Rectal smooth muscle tissue (tissue), 1 donor: ENCODE measurements at regions not wholly inside any gene's neighbourhood (a gene's known extent, or its start where the extent isn't known, plus 50 kb on each side); places are given as distances from the start of the nearest gene placed in this dataset.

Experiments used
- H3K27ac ChIP-seq: one replicate; pipeline ENCODE4 v1.7.0; 2013; ENCODE audit warnings: low read depth, low read length, inconsistent platforms
- H3K27me3 ChIP-seq: one replicate; pipeline ENCODE4 v1.7.0; 2013; ENCODE audit warnings: low read length; ENCODE audit not compliant: control insufficient read depth, insufficient read depth
- H3K36me3 ChIP-seq: one replicate; pipeline ENCODE4 v1.7.0; 2013; ENCODE audit warnings: low read length; ENCODE audit not compliant: control insufficient read depth, insufficient read depth
- H3K4me1 ChIP-seq: one replicate; pipeline ENCODE4 v1.7.0; 2013; ENCODE audit warnings: low read length; ENCODE audit not compliant: control insufficient read depth, insufficient read depth
- H3K4me3 ChIP-seq: one replicate; pipeline ENCODE4 v1.7.0; 2013; ENCODE audit warnings: low read length
- H3K9ac ChIP-seq: one replicate; pipeline ENCODE4 v1.7.0; 2013; ENCODE audit warnings: low read length

- no peaks in the 10 kb centered on the region for H3K4me1 ChIP-seq
- no peak overlapping the region for H3K27ac ChIP-seq
- no peak overlapping the region for H3K9ac ChIP-seq
- no peaks in the 10 kb centered on the region for H3K27me3 ChIP-seq
- H3K4me3 ChIP-seq = no peak overlapping the region
- H3K36me3 ChIP-seq = no peaks in the 10 kb centered on the region
Observed at GRCh38 chr3:153591561-153592245, 429.7 kb downstream of the RAP2B start.

- Histone ChIP-seq H3K4me3 (no peak overlapping the region), H3K4me1 (no peaks in the 10 kb centered on the region), H3K27me3 (no peaks in the 10 kb centered on the region), H3K9ac (no peak overlapping the region), H3K36me3 (no peaks in the 10 kb centered on the region), H3K27ac (no peak overlapping the region)
Observed at GRCh38 chr3:153595186-153595815, 433.3 kb downstream of the RAP2B start.

- H3K4me1 ChIP-seq = no peaks in the 10 kb centered on the region
- no peak overlapping the region for H3K9ac ChIP-seq
- H3K27me3 ChIP-seq = no peaks in the 10 kb centered on the region
- H3K4me3 ChIP-seq = no peak overlapping the region
- no peaks in the 10 kb centered on the region for H3K36me3 ChIP-seq
- no peak overlapping the region for H3K27ac ChIP-seq
Observed at GRCh38 chr3:153596401-153596800, 434.4 kb downstream of the RAP2B start.

- Histone ChIP-seq H3K4me1 (no peaks in the 10 kb centered on the region), H3K36me3 (no peaks in the 10 kb centered on the region), H3K27me3 (no peaks in the 10 kb centered on the region), H3K27ac (no peak overlapping the region), H3K9ac (no peak overlapping the region), H3K4me3 (no peak overlapping the region)
Observed at GRCh38 chr3:153599685-153600084, 437.7 kb downstream of the RAP2B start.

- no peaks in the 10 kb centered on the region for H3K36me3 ChIP-seq
- no peaks in the 10 kb centered on the region for H3K27me3 ChIP-seq
- no peak overlapping the region for H3K4me3 ChIP-seq
- no peak overlapping the region for H3K27ac ChIP-seq
- no peak overlapping the region for H3K9ac ChIP-seq
- no peaks in the 10 kb centered on the region for H3K4me1 ChIP-seq
Observed at GRCh38 chr3:153600896-153601295, 438.9 kb downstream of the RAP2B start.

GRCh38 chr3:153601374-153601853 is 439.4 kb downstream of the RAP2B start:
- Histone ChIP-seq H3K9ac (no peak overlapping the region), H3K4me1 (no peaks in the 10 kb centered on the region), H3K27me3 (no peaks in the 10 kb centered on the region), H3K36me3 (no peaks in the 10 kb centered on the region), H3K4me3 (no peak overlapping the region), H3K27ac (no peak overlapping the region)

GRCh38 chr3:153602801-153603200 is 440.8 kb downstream of the RAP2B start:
- Histone ChIP-seq H3K4me1 (no peaks in the 10 kb centered on the region), H3K27me3 (no peaks in the 10 kb centered on the region), H3K9ac (no peak overlapping the region), H3K4me3 (no peak overlapping the region), H3K27ac (no peak overlapping the region), H3K36me3 (no peaks in the 10 kb centered on the region)

- H3K36me3 ChIP-seq = no peaks in the 10 kb centered on the region
- no peak overlapping the region for H3K27ac ChIP-seq
- no peak overlapping the region for H3K9ac ChIP-seq
- no peaks in the 10 kb centered on the region for H3K27me3 ChIP-seq
- no peaks in the 10 kb centered on the region for H3K4me1 ChIP-seq
- no peak overlapping the region for H3K4me3 ChIP-seq
Observed at GRCh38 chr3:153614140-153614539, 452.1 kb downstream of the RAP2B start.

GRCh38 chr3:153614563-153614962 is 452.5 kb downstream of the RAP2B start:
- no peak overlapping the region for H3K4me3 ChIP-seq
- H3K27ac ChIP-seq = no peak overlapping the region
- no peaks in the 10 kb centered on the region for H3K4me1 ChIP-seq
- no peak overlapping the region for H3K9ac ChIP-seq
- no peaks in the 10 kb centered on the region for H3K36me3 ChIP-seq
- H3K27me3 ChIP-seq = no peaks in the 10 kb centered on the region

GRCh38 chr3:153615863-153616262 is 453.8 kb downstream of the RAP2B start:
- Histone ChIP-seq H3K36me3 (no peaks in the 10 kb centered on the region), H3K9ac (no peak overlapping the region)

GRCh38 chr3:153617463-153617862 is 455.4 kb downstream of the RAP2B start:
- H3K9ac ChIP-seq = no peak overlapping the region
- H3K4me1 ChIP-seq = no peaks in the 10 kb centered on the region
- H3K27me3 ChIP-seq = no peaks in the 10 kb centered on the region
- H3K36me3 ChIP-seq = no peaks in the 10 kb centered on the region
- H3K4me3 ChIP-seq = no peak overlapping the region
- H3K27ac ChIP-seq = no peak overlapping the region

More at GRCh38 chr3:153615863-153616262, 453.8 kb downstream of the RAP2B start:
- Histone ChIP-seq H3K27me3 (no peaks in the 10 kb centered on the region), H3K4me1 (no peaks in the 10 kb centered on the region), H3K4me3 (no peak overlapping the region), H3K27ac (no peak overlapping the region)

GRCh38 chr3:153618176-153618575 is 456.1 kb downstream of the RAP2B start:
- Histone ChIP-seq H3K4me3 (no peak overlapping the region), H3K4me1 (no peaks in the 10 kb centered on the region), H3K9ac (no peak overlapping the region), H3K27ac (no peak overlapping the region), H3K27me3 (no peaks in the 10 kb centered on the region), H3K36me3 (no peaks in the 10 kb centered on the region)

GRCh38 chr3:153619268-153619667 is 457.2 kb downstream of the RAP2B start:
- no peak overlapping the region for H3K27ac ChIP-seq
- H3K36me3 ChIP-seq = no peaks in the 10 kb centered on the region
- no peak overlapping the region for H3K9ac ChIP-seq
- no peak overlapping the region for H3K4me3 ChIP-seq
- H3K4me1 ChIP-seq = no peaks in the 10 kb centered on the region
- no peaks in the 10 kb centered on the region for H3K27me3 ChIP-seq
